ENCODE measurements at regions not wholly inside any gene's neighbourhood (a gene's known extent, or its start where the extent isn't known, plus 50 kb on each side); places are given as distances from the start of the nearest gene placed in this dataset.

GRCh38 chr3:148455098-148455497 lies 242.6 kb upstream of the AGTR1 start:
- peak in 1 of 2 donors; percentile 45 for TF ChIP-seq EP300 (IDR thresholded peaks at IDR 0.05)
- TF ChIP-seq CTCF (IDR thresholded peaks at IDR 0.05): no peak
- TF ChIP-seq POLR2A (IDR thresholded peaks at IDR 0.05): no peak
